GM12872 (cell line): ENCODE measurements at regions not wholly inside any gene's neighbourhood (a gene's known extent, or its start where the extent isn't known, plus 50 kb on each side); places are given as distances from the start of the nearest gene placed in this dataset.

Experiments
- CTCF ChIP-seq: IDR thresholded peaks from 3 replicates; pipeline ENCODE4 v1.5.1; 2011; ENCODE audit warnings: low read depth, mild to moderate bottlenecking, low read length, moderate library complexity; ENCODE audit not compliant: insufficient read depth

GRCh38 chr2:242019344-242019743 lies 149.8 kb downstream of the RTP5 start:
- no peak for TF ChIP-seq CTCF

- TF ChIP-seq CTCF, result no peak
Measured at GRCh38 chr2:242020196-242021004, 150.9 kb downstream of the RTP5 start.

GRCh38 chr2:242022550-242023290 lies 153.2 kb downstream of the RTP5 start:
- no peak for TF ChIP-seq CTCF

GRCh38 chr2:242024751-242025355 lies 155.3 kb downstream of the RTP5 start:
- no peak for TF ChIP-seq CTCF

GRCh38 chr2:242027676-242028450 lies 158.3 kb downstream of the RTP5 start:
- TF ChIP-seq CTCF, result no peak

- 0 out of 3 replicates have a peak, but pooled peaks have one; percentile 25 for TF ChIP-seq CTCF
Measured at GRCh38 chr2:242029422-242030225, 160.1 kb downstream of the RTP5 start.
